ENCODE measurements at regions not wholly inside any gene's neighbourhood (a gene's known extent, or its start where the extent isn't known, plus 50 kb on each side); places are given as distances from the start of the nearest gene placed in this dataset.

DNA sequence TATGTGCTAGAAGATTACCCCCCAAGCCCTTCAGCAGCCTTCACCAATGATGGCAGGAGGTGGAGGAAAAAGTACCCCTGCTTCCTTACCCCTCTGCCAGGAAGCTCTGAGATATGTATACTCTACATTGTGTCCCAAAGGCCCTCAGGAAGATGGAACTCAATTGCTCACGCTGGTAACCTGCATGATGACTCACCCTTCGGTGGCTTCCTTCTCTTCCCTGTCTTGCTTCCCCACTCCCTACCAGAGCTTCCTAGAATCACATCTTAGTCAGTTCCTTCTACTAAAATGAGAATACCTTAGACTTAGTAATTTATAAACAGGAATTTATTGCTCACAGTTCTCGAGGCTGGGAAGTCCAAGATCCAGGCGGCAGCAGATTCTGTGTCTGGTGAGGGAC is 405.6 kb downstream of the TYW1 start:
- Mint-ChIP-seq H3K27me3 (ENCODE audit: insufficient read depth) (no peaks in the 10 kb centered on the region), H3K4me1 (ENCODE audit: low read depth) (no peaks in the 10 kb centered on the region), H3K27ac (no peak overlapping the region), H3K36me3 (ENCODE audit: low read depth) (no peaks in the 10 kb centered on the region), H3K9me3 (peaks cover 11% of the 10 kb centered on the region), H3K4me3 (no peak overlapping the region)
- intact Hi-C loops (cut with micrococcal nuclease) = no loop called here
- DNase-seq (ENCODE audit: low spot score) = no peak

DNA sequence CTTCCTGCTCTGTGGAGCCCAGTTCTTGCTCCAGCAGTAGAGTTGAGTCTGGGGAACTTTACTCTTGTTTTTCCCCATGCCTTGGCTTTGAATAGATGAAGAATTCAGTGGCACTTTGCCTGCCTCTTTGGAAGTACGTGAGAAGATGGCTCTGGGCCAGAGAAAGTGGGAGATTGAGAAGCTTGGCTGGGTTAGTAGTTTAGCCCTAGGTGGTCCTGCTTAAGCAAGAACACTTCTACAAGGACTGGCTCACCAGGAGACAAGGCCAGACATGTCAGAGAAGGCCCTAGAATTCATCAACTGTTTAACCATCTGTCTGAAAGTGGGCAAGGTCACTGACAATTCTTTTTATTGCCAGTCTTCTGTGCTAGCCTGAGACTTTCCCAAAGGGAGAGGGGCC is 410.3 kb downstream of the TYW1 start:
- Mint-ChIP-seq H3K27ac (no peak overlapping the region), H3K27me3 (ENCODE audit: insufficient read depth) (no peaks in the 10 kb centered on the region), H3K4me1 (ENCODE audit: low read depth) (no peaks in the 10 kb centered on the region), H3K36me3 (ENCODE audit: low read depth) (no peaks in the 10 kb centered on the region), H3K4me3 (no peak overlapping the region), H3K9me3 (no peaks in the 10 kb centered on the region)
- intact Hi-C loops (cut with micrococcal nuclease) = no loop called here
- DNase-seq (ENCODE audit: low spot score) = no peak

- no peak for DNase-seq (ENCODE audit: low spot score)
- Mint-ChIP-seq H3K9me3 (no peaks in the 10 kb centered on the region), H3K36me3 (ENCODE audit: low read depth) (no peaks in the 10 kb centered on the region), H3K27ac (no peak overlapping the region), H3K4me3 (no peak overlapping the region), H3K27me3 (ENCODE audit: insufficient read depth) (no peaks in the 10 kb centered on the region), H3K4me1 (ENCODE audit: low read depth) (no peaks in the 10 kb centered on the region)
- intact Hi-C loops (cut with micrococcal nuclease) = no loop called here
Measured at GRCh38 chr7:67407392-67408071, 410.9 kb downstream of the TYW1 start.

DNA sequence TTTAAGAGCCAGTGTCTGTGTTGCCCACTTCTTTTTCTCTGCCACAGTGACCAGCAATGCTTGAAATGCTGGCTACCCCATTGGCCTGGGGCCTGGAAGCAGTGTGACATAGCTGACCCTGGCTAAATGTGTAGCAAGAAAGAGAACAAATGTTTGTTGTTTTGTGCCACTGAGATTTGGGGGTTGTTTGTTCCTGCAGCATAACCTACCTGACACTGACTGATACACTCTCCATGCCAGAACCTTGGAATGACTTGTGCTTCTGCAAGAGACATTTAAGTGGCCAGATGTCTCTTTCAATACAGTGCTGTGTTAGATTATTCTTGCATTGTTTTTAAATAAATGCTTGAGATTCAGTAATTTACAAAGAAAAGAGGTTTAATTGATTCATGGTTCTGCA is 411.5 kb downstream of the TYW1 start:
- H3K9me3 Mint-ChIP-seq = no peaks in the 10 kb centered on the region
- H3K36me3 Mint-ChIP-seq (ENCODE audit: low read depth) = no peaks in the 10 kb centered on the region
- no peak for DNase-seq (ENCODE audit: low spot score)
- H3K4me3 Mint-ChIP-seq = no peak overlapping the region
- H3K4me1 Mint-ChIP-seq (ENCODE audit: low read depth) = no peaks in the 10 kb centered on the region
- H3K27me3 Mint-ChIP-seq (ENCODE audit: insufficient read depth) = no peaks in the 10 kb centered on the region
- intact Hi-C loops (cut with micrococcal nuclease) = no loop called here
- no peak overlapping the region for H3K27ac Mint-ChIP-seq

GRCh38 chr7:67413670-67414069 is 417.0 kb downstream of the TYW1 start:
- no peak for DNase-seq (ENCODE audit: low spot score)
- H3K9me3 Mint-ChIP-seq = peaks cover 9% of the 10 kb centered on the region
- intact Hi-C loops (cut with micrococcal nuclease) = no loop called here
- H3K4me3 Mint-ChIP-seq = no peak overlapping the region
- no peaks in the 10 kb centered on the region for H3K36me3 Mint-ChIP-seq (ENCODE audit: low read depth)
- no peaks in the 10 kb centered on the region for H3K4me1 Mint-ChIP-seq (ENCODE audit: low read depth)
- H3K27me3 Mint-ChIP-seq (ENCODE audit: insufficient read depth) = no peaks in the 10 kb centered on the region
- H3K27ac Mint-ChIP-seq = no peak overlapping the region

DNA sequence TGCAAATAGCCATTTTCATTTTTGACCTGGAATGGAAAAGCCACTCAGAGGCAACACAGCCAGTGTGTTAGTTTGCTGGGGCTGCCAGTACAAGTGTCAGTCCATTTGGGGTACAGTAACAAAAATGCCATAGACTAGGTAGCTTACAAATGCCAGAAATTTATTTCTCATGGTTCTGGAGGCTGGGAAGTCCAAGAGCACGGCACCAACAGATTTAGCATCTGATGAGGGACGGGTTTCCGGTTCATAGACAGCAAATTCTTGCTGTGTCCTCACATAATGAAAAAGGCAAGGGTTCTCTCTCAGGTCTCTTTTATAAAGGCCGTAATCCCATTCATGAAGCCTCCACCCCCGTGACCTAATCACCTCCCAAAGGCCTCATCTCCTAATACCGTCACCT is 418.2 kb downstream of the TYW1 start:
- intact Hi-C loops (cut with micrococcal nuclease) = no loop called here
- no peak overlapping the region for H3K27ac Mint-ChIP-seq

GRCh38 chr7:67422601-67423000 is 426.0 kb downstream of the TYW1 start:
- H3K36me3 Mint-ChIP-seq (ENCODE audit: low read depth) = no peaks in the 10 kb centered on the region

More for the DNA sequence above, 418.2 kb downstream of the TYW1 start:
- Mint-ChIP-seq H3K27me3 (ENCODE audit: insufficient read depth) (no peaks in the 10 kb centered on the region), H3K4me3 (no peak overlapping the region), H3K4me1 (ENCODE audit: low read depth) (no peaks in the 10 kb centered on the region), H3K36me3 (ENCODE audit: low read depth) (no peaks in the 10 kb centered on the region), H3K9me3 (peaks cover 13% of the 10 kb centered on the region)
- no peak for DNase-seq (ENCODE audit: low spot score)

GRCh38 chr7:67423065-67423464 is 426.4 kb downstream of the TYW1 start:
- H3K36me3 Mint-ChIP-seq (ENCODE audit: low read depth) = no peaks in the 10 kb centered on the region
- H3K27ac Mint-ChIP-seq = no peak overlapping the region
- peaks cover 4% of the 10 kb centered on the region for H3K9me3 Mint-ChIP-seq
- no peaks in the 10 kb centered on the region for H3K4me1 Mint-ChIP-seq (ENCODE audit: low read depth)
- H3K4me3 Mint-ChIP-seq = no peak overlapping the region
- intact Hi-C loops (cut with micrococcal nuclease) = no loop called here
- no peaks in the 10 kb centered on the region for H3K27me3 Mint-ChIP-seq (ENCODE audit: insufficient read depth)
- no peak for DNase-seq (ENCODE audit: low spot score)

More at GRCh38 chr7:67422601-67423000, 426.0 kb downstream of the TYW1 start:
- no peak overlapping the region for H3K4me3 Mint-ChIP-seq
- no peaks in the 10 kb centered on the region for H3K27me3 Mint-ChIP-seq (ENCODE audit: insufficient read depth)
- no peak overlapping the region for H3K27ac Mint-ChIP-seq
- no peaks in the 10 kb centered on the region for H3K4me1 Mint-ChIP-seq (ENCODE audit: low read depth)
- intact Hi-C loops (cut with micrococcal nuclease) = no loop called here
- no peak for DNase-seq (ENCODE audit: low spot score)
- H3K9me3 Mint-ChIP-seq = peaks cover 4% of the 10 kb centered on the region

DNA sequence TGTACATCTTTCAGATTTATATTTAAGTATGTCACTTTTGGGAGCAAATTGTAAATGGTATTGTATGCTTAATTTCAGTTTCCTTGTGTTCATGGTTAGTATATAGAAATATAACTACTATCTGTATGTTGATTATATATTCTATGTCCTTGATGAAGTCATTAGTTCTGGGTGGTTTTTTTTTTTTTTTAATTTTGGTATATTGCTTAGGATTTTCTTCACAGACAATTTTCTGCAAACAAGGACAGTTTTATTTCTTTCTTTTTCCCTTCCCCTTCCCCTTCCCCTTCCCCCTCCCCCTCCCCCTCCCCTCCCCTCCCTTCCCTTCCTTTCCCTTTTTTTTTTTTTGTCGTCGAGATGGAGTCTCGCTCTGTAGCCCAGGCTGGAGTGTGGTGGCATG is 430.0 kb downstream of the TYW1 start:
- intact Hi-C loops (cut with micrococcal nuclease) = no loop called here
- no peak for DNase-seq (ENCODE audit: low spot score)
- Mint-ChIP-seq H3K27me3 (ENCODE audit: insufficient read depth) (no peaks in the 10 kb centered on the region), H3K9me3 (peaks cover 12% of the 10 kb centered on the region), H3K36me3 (ENCODE audit: low read depth) (no peaks in the 10 kb centered on the region), H3K4me1 (ENCODE audit: low read depth) (no peaks in the 10 kb centered on the region), H3K27ac (no peak overlapping the region), H3K4me3 (no peak overlapping the region)

DNA sequence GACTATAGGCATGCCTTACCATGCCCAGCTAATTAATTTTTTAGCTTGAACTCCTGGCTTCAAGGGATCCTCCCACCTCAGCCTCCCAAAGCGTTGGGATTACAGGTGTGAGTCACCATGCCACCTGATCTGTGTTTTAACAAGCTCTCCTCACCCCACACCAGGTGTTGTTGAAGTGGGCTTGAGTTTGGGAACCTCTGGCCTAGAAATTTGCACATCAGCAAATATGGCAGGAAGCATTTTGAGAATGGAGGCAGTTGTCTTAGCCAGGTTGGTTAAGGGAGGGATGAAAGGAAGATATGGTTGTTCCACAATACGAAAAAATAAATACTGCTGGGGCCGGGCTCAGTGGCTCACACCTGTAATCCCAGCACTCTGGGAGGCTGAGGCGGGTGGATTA is 433.1 kb downstream of the TYW1 start:
- Mint-ChIP-seq H3K9me3 (peaks cover 19% of the 10 kb centered on the region), H3K4me1 (ENCODE audit: low read depth) (no peaks in the 10 kb centered on the region), H3K27me3 (ENCODE audit: insufficient read depth) (no peaks in the 10 kb centered on the region), H3K27ac (no peak overlapping the region), H3K4me3 (no peak overlapping the region), H3K36me3 (ENCODE audit: low read depth) (no peaks in the 10 kb centered on the region)
- intact Hi-C loops (cut with micrococcal nuclease) = no loop called here
- DNase-seq (ENCODE audit: low spot score) = no peak

GRCh38 chr7:67432536-67433234 is 436.1 kb downstream of the TYW1 start:
- no peak for DNase-seq (ENCODE audit: low spot score)
- H3K36me3 Mint-ChIP-seq (ENCODE audit: low read depth) = no peaks in the 10 kb centered on the region
- H3K4me1 Mint-ChIP-seq (ENCODE audit: low read depth) = no peaks in the 10 kb centered on the region
- H3K27me3 Mint-ChIP-seq (ENCODE audit: insufficient read depth) = no peaks in the 10 kb centered on the region
- no peak overlapping the region for H3K27ac Mint-ChIP-seq
- intact Hi-C loops (cut with micrococcal nuclease) = no loop called here
- H3K9me3 Mint-ChIP-seq = peaks cover 19% of the 10 kb centered on the region
- H3K4me3 Mint-ChIP-seq = no peak overlapping the region

- Mint-ChIP-seq H3K4me1 (ENCODE audit: low read depth) (no peaks in the 10 kb centered on the region), H3K27ac (no peak overlapping the region), H3K27me3 (ENCODE audit: insufficient read depth) (no peaks in the 10 kb centered on the region), H3K4me3 (no peak overlapping the region), H3K9me3 (peaks cover 10% of the 10 kb centered on the region), H3K36me3 (ENCODE audit: low read depth) (no peaks in the 10 kb centered on the region)
- intact Hi-C loops (cut with micrococcal nuclease) = no loop called here
- no peak for DNase-seq (ENCODE audit: low spot score)
Measured at GRCh38 chr7:67435894-67436535, 439.4 kb downstream of the TYW1 start.

DNA sequence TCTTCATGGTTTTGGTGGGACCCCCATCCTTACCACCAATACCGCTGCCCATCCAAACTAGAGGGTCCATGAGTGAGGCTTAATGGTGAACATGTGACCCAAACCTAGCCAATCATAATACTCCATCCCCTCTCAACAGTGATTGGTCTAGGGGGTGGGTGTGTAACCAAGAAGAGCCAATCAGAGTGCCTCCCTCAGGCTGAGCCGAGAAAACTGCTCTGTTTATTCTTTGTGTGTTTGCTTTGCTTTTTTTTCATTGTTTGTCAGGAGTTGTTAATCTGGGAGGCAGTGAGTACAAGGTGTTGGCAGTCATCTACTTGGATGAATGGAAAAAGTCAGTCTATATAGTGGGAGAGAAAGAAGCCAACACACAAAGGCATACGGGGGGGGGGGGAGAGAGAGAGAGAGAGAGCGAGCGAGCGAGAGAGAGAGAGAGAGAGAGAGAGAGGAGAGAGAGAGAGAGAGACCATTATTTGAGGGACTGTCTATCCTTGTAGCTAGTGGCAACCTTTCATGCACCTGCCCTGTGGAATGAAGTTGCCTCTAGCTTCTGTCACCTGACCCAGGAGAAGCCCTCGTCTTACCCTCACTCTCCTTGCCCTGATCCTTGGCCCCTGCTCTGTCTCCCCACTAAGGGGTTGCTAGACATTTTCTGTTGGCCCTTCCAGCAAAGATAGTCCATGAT is 441.7 kb downstream of the TYW1 start:
- Mint-ChIP-seq H3K36me3 (ENCODE audit: low read depth) (no peaks in the 10 kb centered on the region), H3K27ac (no peak overlapping the region), H3K4me1 (ENCODE audit: low read depth) (no peaks in the 10 kb centered on the region), H3K27me3 (ENCODE audit: insufficient read depth) (no peaks in the 10 kb centered on the region), H3K4me3 (no peak overlapping the region), H3K9me3 (peaks cover 5% of the 10 kb centered on the region)
- intact Hi-C loops (cut with micrococcal nuclease) = no loop called here
- no peak for DNase-seq (ENCODE audit: low spot score)

All from activated T-helper 1 cell treated with anti-CD3 and anti-CD28 coated beads, Interleukin-12 subunit alpha, Interleukin-12 subunit beta, Interleukin-2, Interleukin-4 antibody, amounts not matched to agents 30 ng/mL and 10 ng/mL and 1 ng/mL, durations not matched to agents 14 hours and 24 hours and 36 hours (primary cell).